Ascending aorta (tissue), 2 donors: ENCODE measurements at regions not wholly inside any gene's neighbourhood (a gene's known extent, or its start where the extent isn't known, plus 50 kb on each side); places are given as distances from the start of the nearest gene placed in this dataset.

Experiments
- DNase-seq, 2 donors: peaks; one replicate each; pipeline ENCODE4 v3.0.0-alpha.2; 2019; ENCODE audit warnings: low spot score in 2 of 2
- H3K27ac ChIP-seq, 2 donors: fragments of 200-600 bp; sonication (generic); one replicate each; pipeline ENCODE4 v1.5.1; 2016 to 2017; ENCODE audit warnings: mild to moderate bottlenecking in 1 of 2
- H3K27me3 ChIP-seq: fragments of 200-600 bp; sonication (generic); one replicate; pipeline ENCODE4 v1.5.1; 2017
- H3K36me3 ChIP-seq, 2 donors: fragments of 200-600 bp; sonication (generic); one replicate each; pipeline ENCODE4 v1.5.1; 2016
- H3K4me1 ChIP-seq, 2 donors: fragments of 200-600 bp; sonication (generic); one replicate each; pipeline ENCODE4 v1.5.1; 2016 to 2017; ENCODE audit warnings: mild to moderate bottlenecking in 1 of 2
- H3K4me3 ChIP-seq, 2 donors: fragments of 200-600 bp; sonication (generic); one replicate each; pipeline ENCODE4 v1.5.1; 2016 to 2017; ENCODE audit warnings: mild to moderate bottlenecking in 1 of 2
- H3K9me3 ChIP-seq, 2 donors: fragments of 200-600 bp; sonication (generic); one replicate each; pipeline ENCODE4 v1.5.1; 2016
- CTCF ChIP-seq, 3 experiments: fragments of 200-600 bp in 2 of 3; fragments of 450-650 bp in 1 of 3; sonication (generic) in 2 of 3; IDR thresholded peaks; one replicate each; pipeline ENCODE4 v1.5.1; 2016 to 2019; ENCODE audit warnings: antibody characterized with exemption in 3 of 3, mild to moderate bottlenecking in 1 of 3, moderate library complexity in 1 of 3
- intact Hi-C: fragments of 100-400 bp; cut with DNase I; formaldehyde crosslinking; loops from one replicate; pipeline ENCODE4 v1.15.1; 2023

GRCh38 chr3:124172816-124173215 is 180.9 kb upstream of the ROPN1 start:
- Histone ChIP-seq H3K36me3 (no peaks in the 10 kb centered on the region), H3K9me3 (no peaks in the 10 kb centered on the region), H3K4me3 (no peak overlapping the region), H3K27me3 (no peaks in the 10 kb centered on the region), H3K27ac (no peak overlapping the region), H3K4me1 (peaks cover 9 to 32% of the 10 kb centered on the region in 2 donors)
- no peak for TF ChIP-seq CTCF (IDR thresholded peaks at IDR 0.05)
- no peak for DNase-seq
- intact Hi-C loops: no loop called here

- no peak for DNase-seq
- no peaks in the 10 kb centered on the region for H3K36me3 ChIP-seq
- H3K9me3 ChIP-seq: no peaks in the 10 kb centered on the region
- intact Hi-C loops: no loop called here
- H3K4me3 ChIP-seq: no peak overlapping the region
- peak overlapping the region in 1 of 2 donors; percentile 20 for H3K27ac ChIP-seq
- no peak for TF ChIP-seq CTCF (IDR thresholded peaks at IDR 0.05)
- no peaks in the 10 kb centered on the region for H3K27me3 ChIP-seq
- peaks cover 0 to 17% of the 10 kb centered on the region in 2 donors for H3K4me1 ChIP-seq
These were observed 182.6 kb upstream of the ROPN1 start for GRCh38 chr3:124174476-124174875.

GRCh38 chr3:124174910-124175874 is 183.3 kb upstream of the ROPN1 start:
- Histone ChIP-seq H3K27ac (no peak overlapping the region), H3K36me3 (no peaks in the 10 kb centered on the region), H3K4me3 (no peak overlapping the region), H3K9me3 (no peaks in the 10 kb centered on the region), H3K27me3 (no peaks in the 10 kb centered on the region), H3K4me1 (peaks cover 0 to 12% of the 10 kb centered on the region in 2 donors)
- DNase-seq: no peak
- intact Hi-C loops: no loop called here
- TF ChIP-seq CTCF (IDR thresholded peaks at IDR 0.05): no peak

- no peak for DNase-seq
- Histone ChIP-seq H3K4me1 (peaks cover 0 to 7% of the 10 kb centered on the region in 2 donors), H3K27ac (no peak overlapping the region), H3K4me3 (no peak overlapping the region), H3K27me3 (no peaks in the 10 kb centered on the region), H3K9me3 (no peaks in the 10 kb centered on the region), H3K36me3 (peaks cover 0 to 1% of the 10 kb centered on the region in 2 donors)
- intact Hi-C loops: no loop called here
- TF ChIP-seq CTCF (IDR thresholded peaks at IDR 0.05): no peak
These were observed 185.1 kb upstream of the ROPN1 start for GRCh38 chr3:124177071-124177470.

GRCh38 chr3:124178531-124178930 is 186.6 kb upstream of the ROPN1 start:
- Histone ChIP-seq H3K4me3 (no peak overlapping the region), H3K27ac (no peak overlapping the region), H3K9me3 (no peaks in the 10 kb centered on the region), H3K36me3 (peaks cover 0 to 5% of the 10 kb centered on the region in 2 donors), H3K4me1 (peaks cover 0 to 6% of the 10 kb centered on the region in 2 donors), H3K27me3 (no peaks in the 10 kb centered on the region)
- no peak for TF ChIP-seq CTCF (IDR thresholded peaks at IDR 0.05)
- DNase-seq: no peak
- intact Hi-C loops: no loop called here
